SKM-1 treated with dmso at 0.1 percent for 144 hours (cell line): ENCODE measurements at regions not wholly inside any gene's neighbourhood (a gene's known extent, or its start where the extent isn't known, plus 50 kb on each side); places are given as distances from the start of the nearest gene placed in this dataset.
A peak's percentile ranks its signal among the peaks of the same experiment; 100 is the strongest.

Source experiments
- DNase-seq: peaks from one replicate; lab custom pipeline; 2025; ENCODE audit not compliant: unreplicated experiment; lab: John Stamatoyannopoulos, UW

- DNase-seq = peak; percentile 77
These were observed 66.3 kb upstream of the KLF6 start for GRCh38 chr10:3850999-3851937.

GRCh38 chr10:3848775-3849635, 64.0 kb upstream of the KLF6 start:
- DNase-seq = no peak

GRCh38 chr10:3848005-3848774, 63.2 kb upstream of the KLF6 start:
- no peak for DNase-seq

- DNase-seq = no peak
These were observed 61.7 kb upstream of the KLF6 start for GRCh38 chr10:3846736-3847135.

GRCh38 chr10:3844491-3845025, 59.5 kb upstream of the KLF6 start:
- no peak for DNase-seq

GRCh38 chr10:3838460-3839437, 53.7 kb upstream of the KLF6 start:
- DNase-seq = peak; percentile 59

GRCh38 chr10:3837647-3838459, 52.8 kb upstream of the KLF6 start:
- DNase-seq = no peak

- DNase-seq = no peak
These were observed 51.3 kb upstream of the KLF6 start for GRCh38 chr10:3836222-3836820.

- no peak for DNase-seq
These were observed 50.8 kb upstream of the KLF6 start for GRCh38 chr10:3835770-3836169.

- DNase-seq = no peak
These were observed 49.9 kb upstream of the KLF6 start for GRCh38 chr10:3834947-3835346.
